IPS-18c (cell line): ENCODE measurements at regions not wholly inside any gene's neighbourhood (a gene's known extent, or its start where the extent isn't known, plus 50 kb on each side); places are given as distances from the start of the nearest gene placed in this dataset.

Experiments
- H3K4me3 ChIP-seq: 2 replicates; pipeline ENCODE4 v1.7.0; 2013; ENCODE audit warnings: low read depth, mild to moderate bottlenecking, low read length, moderate library complexity; ENCODE audit not compliant: insufficient read depth
- H3K9me3 ChIP-seq: one replicate; pipeline ENCODE4 v1.6.1; 2013; ENCODE audit warnings: mild to moderate bottlenecking, low read length, moderate library complexity; ENCODE audit not compliant: control insufficient read depth, insufficient read depth

DNA sequence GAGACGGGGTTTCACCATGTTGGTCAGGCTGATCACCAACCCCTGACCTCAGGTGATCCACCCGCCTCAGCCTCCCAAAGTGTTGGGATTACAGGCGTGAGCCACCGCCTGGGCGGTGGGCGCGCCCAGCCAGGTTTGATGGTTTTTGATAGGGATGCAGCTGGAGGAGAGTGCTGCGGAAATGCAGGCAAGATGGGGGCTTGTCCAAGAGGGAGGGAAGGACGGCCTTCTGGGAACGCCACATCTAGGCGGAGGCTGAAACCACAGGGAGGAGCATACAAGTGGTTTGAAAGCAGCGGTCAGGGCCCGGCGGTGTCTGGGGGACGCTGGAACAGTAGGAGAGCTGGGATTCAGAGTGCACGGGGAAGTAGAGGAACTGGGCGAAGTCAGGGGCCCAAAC is 134.6 kb downstream of the VRK1 start:
- H3K9me3 ChIP-seq, result no peaks in the 10 kb centered on the region
- no peak overlapping the region for H3K4me3 ChIP-seq

DNA sequence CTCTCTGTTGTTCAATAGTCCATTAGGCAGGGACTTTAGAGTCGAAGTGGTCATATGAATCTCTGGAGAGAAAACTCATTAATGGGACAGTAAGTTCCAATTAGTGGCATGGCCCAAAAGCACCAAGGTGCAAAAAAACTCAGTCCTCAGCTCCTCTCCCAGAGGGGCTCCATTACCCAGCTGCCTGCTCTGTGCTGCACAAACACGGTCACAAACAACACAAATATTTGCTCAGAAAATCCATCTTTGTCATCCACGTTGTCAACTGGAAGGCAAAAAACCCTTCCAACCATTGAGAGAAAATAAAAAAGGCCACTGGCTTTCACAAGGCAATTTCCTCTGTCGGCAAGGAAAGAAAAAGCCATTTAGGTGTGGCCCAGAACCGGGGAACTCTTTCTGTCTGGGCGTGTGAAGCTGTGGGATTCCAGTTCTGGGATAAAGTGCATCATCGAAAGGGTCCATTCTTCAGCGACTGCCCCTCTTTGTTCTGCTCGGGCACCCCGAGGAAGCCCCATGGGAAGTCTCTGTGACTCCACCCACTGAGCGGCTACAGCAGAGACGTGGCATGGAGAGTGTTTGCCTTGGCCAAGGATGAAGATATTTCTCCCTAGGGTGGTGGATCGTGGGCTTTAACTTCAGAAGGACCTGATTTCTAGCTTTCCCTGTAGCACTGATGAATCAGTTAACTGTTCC is 137.6 kb downstream of the VRK1 start:
- no peak overlapping the region for H3K4me3 ChIP-seq
- H3K9me3 ChIP-seq, result no peaks in the 10 kb centered on the region

DNA sequence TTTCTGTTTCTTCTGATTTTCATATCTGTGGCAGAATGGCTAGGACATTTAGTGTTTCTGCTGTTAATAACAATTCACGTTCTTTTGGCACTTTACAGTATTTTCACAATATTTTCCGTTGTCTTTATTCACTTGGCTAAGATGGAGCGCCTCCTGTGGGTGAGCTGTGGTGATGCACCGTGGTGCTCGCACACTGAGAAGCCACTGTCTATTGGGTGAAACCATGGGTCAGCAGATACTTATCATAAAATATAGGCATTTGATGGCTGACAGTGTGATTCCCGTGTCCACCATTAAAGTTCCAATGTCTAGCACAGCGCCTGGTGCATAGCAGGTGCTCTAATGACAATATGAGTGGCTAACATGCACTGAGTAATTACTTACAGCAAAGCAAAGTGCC is 141.8 kb downstream of the VRK1 start:
- no peaks in the 10 kb centered on the region for H3K9me3 ChIP-seq
- H3K4me3 ChIP-seq, result no peak overlapping the region

- Histone ChIP-seq H3K4me3 (no peak overlapping the region), H3K9me3 (no peaks in the 10 kb centered on the region)
Measured at GRCh38 chr14:96940009-96940408, 142.8 kb downstream of the VRK1 start.

DNA sequence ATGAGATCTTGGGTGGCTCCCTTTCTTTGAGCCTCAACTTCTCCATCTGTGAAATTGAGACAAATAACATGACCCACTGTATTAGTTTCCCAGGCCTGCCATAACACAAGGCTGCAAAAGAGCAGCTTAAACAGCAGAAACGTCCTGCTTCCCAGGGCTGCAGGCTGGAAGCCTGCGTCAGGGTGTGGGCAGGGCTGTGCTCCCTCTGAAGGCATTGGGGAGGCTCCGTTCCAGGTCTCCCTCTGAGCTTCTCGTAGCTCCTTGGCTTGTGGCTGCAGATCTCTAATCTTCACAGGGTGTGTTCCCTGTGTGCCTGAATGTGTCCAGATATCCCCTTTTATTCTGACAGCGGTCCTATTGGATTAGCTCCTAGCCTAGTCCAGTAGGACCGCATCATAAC is 147.1 kb downstream of the VRK1 start:
- no peak overlapping the region for H3K4me3 ChIP-seq
- no peaks in the 10 kb centered on the region for H3K9me3 ChIP-seq

- no peak overlapping the region for H3K4me3 ChIP-seq
Measured at GRCh38 chr14:96945721-96946120, 148.5 kb downstream of the VRK1 start.

DNA sequence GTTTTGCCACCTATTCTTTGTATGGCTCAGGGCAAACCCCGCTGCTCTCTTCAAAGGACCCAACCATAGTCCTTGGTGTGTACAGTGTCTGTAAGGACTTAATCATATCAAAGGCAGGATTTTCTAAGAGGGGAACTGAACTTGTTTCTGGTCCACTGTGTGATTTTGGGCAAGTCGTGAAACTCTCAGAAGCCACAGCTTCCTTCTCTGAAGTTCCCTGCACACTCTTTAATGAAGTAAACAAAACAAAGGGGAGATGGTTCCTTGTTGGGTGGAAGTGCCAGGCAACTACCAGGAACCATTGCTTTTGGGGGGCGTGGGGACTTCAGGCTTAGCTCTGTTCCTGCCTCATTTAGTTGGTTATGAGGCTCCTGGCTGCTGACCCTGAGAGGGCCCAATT is 152.4 kb downstream of the VRK1 start:
- Histone ChIP-seq H3K9me3 (no peaks in the 10 kb centered on the region), H3K4me3 (no peak overlapping the region)

More at GRCh38 chr14:96945721-96946120, 148.5 kb downstream of the VRK1 start:
- H3K9me3 ChIP-seq, result no peaks in the 10 kb centered on the region

DNA sequence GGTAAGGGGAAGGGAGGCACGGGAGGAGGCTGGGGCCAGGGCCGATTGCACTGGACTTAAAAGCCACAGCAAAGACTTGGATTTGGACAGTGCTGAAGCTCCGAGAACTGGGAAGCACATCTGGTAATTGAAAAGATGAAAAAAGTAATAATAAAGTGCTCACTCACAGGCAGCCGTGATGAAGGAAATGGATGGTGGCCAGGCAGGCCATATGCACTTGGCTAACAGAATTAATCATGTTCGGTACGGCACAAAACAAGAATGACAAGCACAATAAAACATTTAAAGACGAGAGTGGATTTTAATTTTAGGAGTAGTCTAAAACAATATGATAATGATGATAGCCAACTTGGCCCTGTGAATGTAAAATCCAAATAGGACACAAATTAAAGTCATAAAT is 154.3 kb downstream of the VRK1 start:
- no peaks in the 10 kb centered on the region for H3K9me3 ChIP-seq
- H3K4me3 ChIP-seq, result no peak overlapping the region

- Histone ChIP-seq H3K4me3 (no peak overlapping the region), H3K9me3 (no peaks in the 10 kb centered on the region)
Measured at GRCh38 chr14:96953087-96953874, 156.1 kb downstream of the VRK1 start.

GRCh38 chr14:96953875-96954185 is 156.6 kb downstream of the VRK1 start:
- H3K9me3 ChIP-seq, result no peaks in the 10 kb centered on the region

DNA sequence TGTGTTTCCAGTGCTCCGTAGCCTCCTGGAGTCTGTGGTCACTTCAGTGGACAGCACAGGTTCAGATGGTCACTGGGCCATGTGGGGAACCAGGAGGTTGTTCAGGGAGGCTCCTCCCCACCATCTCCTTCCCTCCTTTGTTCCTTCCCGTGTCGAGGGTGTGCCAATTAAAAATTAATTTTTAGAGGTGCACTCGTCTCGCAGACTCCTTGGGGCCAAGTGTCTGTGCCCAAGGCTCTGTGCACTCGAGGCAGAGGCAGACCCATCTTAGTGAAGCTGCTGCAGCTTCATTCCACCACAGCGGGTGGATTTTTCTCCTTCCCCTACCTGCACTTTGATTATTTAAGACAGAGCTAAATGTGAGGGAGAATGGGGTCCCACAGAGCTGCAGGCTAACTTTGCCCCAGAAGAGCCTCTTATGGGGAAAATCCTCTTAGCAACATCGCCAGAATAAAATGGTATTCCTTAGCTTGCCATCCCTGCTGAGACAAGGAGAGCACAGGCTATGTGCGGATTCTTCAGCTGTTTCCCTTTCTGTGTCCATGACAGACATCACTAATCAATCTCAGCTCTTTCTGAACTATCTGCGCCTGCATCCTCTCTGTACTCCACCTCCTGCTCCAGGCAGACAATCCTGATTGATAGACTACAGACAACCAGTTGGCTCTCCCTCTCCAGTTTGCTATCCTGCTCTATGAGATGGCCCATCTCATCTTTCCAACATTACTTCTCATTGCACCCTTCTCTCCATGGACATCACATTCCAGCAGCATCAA is 159.5 kb downstream of the VRK1 start:
- no peaks in the 10 kb centered on the region for H3K9me3 ChIP-seq
- H3K4me3 ChIP-seq, result no peak overlapping the region

More at GRCh38 chr14:96953875-96954185, 156.6 kb downstream of the VRK1 start:
- no peak overlapping the region for H3K4me3 ChIP-seq

- H3K9me3 ChIP-seq, result no peaks in the 10 kb centered on the region
- no peak overlapping the region for H3K4me3 ChIP-seq
Measured at GRCh38 chr14:96958057-96958456, 160.9 kb downstream of the VRK1 start.

DNA sequence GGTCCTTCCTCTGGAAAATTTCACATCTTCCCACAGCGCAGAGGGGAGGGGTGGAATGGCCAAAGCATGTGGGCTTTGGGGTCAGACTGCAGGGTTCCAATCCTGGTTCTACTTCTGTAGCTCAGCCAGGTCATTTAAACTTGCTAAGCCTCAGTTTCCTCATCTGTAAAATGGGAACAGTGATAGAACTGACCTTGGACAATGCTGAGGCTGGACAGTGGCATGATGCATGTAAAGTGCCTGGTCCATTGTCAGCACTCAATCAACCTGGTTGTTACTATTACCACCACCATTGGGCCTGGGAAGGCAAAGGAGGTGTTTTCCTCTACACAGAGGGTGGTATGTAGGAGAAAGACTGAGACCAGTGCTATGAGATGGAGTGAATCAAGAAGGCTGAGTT is 162.8 kb downstream of the VRK1 start:
- Histone ChIP-seq H3K4me3 (no peak overlapping the region), H3K9me3 (no peaks in the 10 kb centered on the region)

- no peak overlapping the region for H3K4me3 ChIP-seq
- no peaks in the 10 kb centered on the region for H3K9me3 ChIP-seq
Measured at GRCh38 chr14:96960598-96961116, 163.5 kb downstream of the VRK1 start.

- Histone ChIP-seq H3K4me3 (no peak overlapping the region), H3K9me3 (no peaks in the 10 kb centered on the region)
Measured at GRCh38 chr14:96961895-96962294, 164.7 kb downstream of the VRK1 start.

- no peaks in the 10 kb centered on the region for H3K9me3 ChIP-seq
- H3K4me3 ChIP-seq, result no peak overlapping the region
Measured at GRCh38 chr14:96962337-96962736, 165.2 kb downstream of the VRK1 start.

DNA sequence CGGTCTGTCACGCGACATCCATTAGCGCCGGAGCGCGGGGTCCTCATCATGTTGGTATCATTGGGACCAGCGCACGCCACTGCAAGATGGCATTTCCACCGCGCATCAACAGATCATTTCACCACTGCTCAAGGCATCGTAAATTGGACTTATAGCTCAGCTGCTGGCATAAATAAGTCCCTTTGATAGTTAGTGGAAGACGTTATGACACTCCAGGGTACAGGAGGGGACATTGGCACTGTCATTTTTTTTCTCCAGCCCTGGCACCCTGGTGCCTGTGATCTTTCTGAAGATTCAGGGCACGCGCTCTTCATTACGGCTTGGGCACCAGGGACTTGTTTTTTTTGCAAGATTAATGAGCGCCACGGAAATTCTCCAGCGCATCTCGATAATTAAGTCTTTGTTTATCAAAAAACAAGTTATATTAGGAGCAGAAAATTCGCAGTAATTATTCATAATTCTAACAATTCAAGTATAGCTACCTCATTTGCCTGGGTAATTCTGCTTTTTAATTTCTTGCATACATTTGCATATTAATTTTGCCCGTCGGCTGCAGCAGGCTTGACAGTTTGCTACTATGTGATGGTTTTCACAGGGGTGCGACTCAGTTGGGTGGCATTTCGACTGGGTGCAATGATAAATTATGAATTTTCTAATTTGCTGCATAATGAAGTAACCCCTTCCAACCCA is 167.7 kb downstream of the VRK1 start:
- no peak overlapping the region for H3K4me3 ChIP-seq
- H3K9me3 ChIP-seq, result no peaks in the 10 kb centered on the region
